HG02943 (cell line): ENCODE measurements at regions not wholly inside any gene's neighbourhood (a gene's known extent, or its start where the extent isn't known, plus 50 kb on each side); places are given as distances from the start of the nearest gene placed in this dataset.
"Not testable (repeated sequence)": the region's sequence is repeated elsewhere in the genome, so short reads cannot be mapped to it uniquely, and the experiment has no call there.

Experiments
- ATAC-seq: cut with Tn5 transposase; IDR thresholded peaks from one replicate; pipeline ENCODE4 v1.9.1; 2021; ENCODE audit warnings: mild to moderate bottlenecking, low read depth, moderate library complexity; ENCODE audit not compliant: unreplicated experiment

DNA sequence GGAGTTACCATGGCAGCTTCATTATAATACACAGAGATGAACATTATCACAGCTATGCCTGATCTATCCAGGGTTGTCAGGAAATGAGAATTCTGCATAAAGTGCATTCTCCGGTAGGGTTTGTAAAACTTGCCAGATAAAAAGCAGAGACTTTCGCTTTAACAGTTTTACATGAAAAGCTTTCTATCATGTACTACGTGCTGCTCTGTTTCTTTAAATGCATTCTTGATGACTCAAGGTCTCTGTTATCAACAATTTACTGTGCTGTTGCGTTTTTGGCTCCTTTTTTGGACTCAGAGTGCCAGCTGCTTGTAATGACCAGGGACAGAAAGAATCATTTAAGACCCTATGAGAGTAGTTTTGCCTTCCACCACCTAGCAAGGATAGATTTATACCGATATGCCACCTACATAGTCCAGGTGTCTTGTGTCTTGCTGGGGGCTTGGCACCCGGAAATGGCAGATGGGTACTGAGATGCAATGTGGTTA lies 371.2 kb downstream of the BTG1 start:
- no peak for ATAC-seq

GRCh38 chr12:91773749-91774429 lies 371.8 kb downstream of the BTG1 start:
- ATAC-seq, result no peak

GRCh38 chr12:91772411-91772810 lies 373.2 kb downstream of the BTG1 start:
- no peak for ATAC-seq

- ATAC-seq, result no peak
Measured at GRCh38 chr12:91769736-91770135, 375.9 kb downstream of the BTG1 start.

DNA sequence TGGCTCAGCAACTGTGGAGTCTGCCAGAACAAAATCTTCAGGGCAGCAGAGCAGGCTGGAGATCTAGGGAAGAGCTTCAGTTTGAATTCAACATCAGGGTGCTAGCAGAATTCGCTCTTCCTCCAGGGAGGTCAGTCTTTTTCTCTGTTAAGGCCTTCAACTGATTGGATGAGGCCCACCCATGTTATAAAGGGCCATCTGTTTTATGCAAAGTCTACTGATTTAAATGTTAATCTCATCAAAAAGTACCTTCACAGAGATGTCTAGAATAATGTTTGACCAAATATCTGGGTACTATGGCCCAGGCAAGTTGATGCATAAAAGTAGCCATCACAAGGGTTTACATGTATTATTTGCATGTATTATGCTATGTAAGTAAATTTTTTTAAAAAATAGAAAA lies 378.4 kb downstream of the BTG1 start:
- no peak for ATAC-seq

- no peak for ATAC-seq
Measured at GRCh38 chr12:91766454-91766853, 379.2 kb downstream of the BTG1 start.

- ATAC-seq, result no peak
Measured at GRCh38 chr12:91763654-91764370, 381.8 kb downstream of the BTG1 start.

DNA sequence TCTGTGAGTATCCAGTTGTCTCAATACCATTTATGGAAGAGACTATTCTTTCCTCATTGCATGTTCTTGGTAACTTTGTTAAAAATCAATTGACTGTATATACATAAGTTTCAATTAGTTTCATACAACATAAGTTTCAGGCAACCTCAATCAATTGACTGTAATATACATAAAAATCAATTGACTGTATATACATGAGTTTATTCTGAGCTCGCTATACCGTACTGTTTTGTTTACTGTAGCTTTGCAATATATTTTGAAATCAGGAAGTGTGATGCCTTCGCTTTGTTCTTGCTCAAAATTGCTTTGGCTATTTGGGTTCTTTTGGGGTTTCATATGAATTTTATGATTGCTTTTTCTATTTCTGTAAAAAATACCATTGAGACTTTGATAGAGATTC lies 392.0 kb downstream of the BTG1 start:
- no peak for ATAC-seq

GRCh38 chr12:91746976-91747375 lies 398.7 kb downstream of the BTG1 start:
- no peak for ATAC-seq

DNA sequence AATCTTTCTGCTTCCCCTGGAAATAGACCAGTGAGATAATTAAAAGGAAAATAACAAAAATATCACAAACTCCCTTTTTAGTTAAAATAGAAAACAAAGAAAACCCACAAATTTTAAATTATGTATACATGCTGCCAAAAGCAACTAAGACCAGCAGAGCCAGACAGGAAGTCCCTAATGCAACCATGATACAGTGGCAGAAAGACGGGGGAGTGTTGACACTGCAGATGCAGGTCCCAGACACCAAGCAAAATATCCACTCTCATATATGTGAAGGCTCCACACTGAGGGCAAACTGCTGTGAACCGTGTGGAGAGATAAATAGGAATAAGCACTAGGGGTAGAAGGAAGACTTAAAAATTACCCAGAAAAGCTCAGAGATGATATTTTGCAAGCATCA lies 401.0 kb downstream of the BTG1 start:
- ATAC-seq, result no peak

- no peak for ATAC-seq
Measured at GRCh38 chr12:91743704-91744321, 401.8 kb downstream of the BTG1 start.

DNA sequence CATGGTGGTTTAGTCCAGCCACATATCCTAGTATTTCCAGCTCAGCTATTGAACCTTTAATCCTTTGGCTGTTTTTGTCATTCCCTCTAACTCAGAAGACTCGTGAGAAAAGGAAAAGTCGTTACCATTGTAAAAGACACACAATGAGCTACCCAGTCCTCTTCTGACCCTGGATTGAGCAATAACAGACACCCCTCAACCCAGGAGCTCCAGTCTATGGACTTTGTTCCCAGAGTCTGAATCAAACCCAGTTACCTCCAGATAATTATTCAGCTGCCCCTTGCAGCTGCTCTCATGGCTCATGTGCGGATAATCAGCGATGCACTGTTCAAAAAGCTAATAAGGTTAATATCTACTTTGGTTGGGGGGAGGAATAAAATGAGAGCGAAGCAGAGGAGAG lies 402.4 kb downstream of the BTG1 start:
- ATAC-seq, result no peak

GRCh38 chr12:91741932-91742331 lies 403.7 kb downstream of the BTG1 start:
- no peak for ATAC-seq

GRCh38 chr12:91733846-91734245 lies 411.8 kb downstream of the BTG1 start:
- not testable (repeated sequence) for ATAC-seq

- ATAC-seq, result no peak
Measured at GRCh38 chr12:91732086-91732485, 413.6 kb downstream of the BTG1 start.

DNA sequence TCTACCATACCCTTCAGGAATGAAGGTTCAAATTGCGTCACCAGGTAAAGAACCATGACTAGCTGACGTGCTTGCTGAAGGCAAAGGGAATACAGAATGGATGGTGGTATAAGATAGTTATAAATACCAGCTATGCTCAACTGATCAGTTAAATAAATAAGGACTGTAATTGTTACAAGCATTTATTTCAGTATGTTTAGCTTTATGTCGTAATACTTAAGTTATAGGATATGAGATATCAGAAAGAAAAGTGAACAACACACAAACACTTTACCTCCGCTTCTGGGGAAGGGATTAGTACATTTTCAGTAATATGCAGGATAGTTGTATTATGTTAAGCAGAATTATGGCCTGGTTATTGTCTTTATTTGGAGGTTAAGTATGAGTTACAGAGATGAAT lies 416.1 kb downstream of the BTG1 start:
- ATAC-seq, result no peak

GRCh38 chr12:91723191-91723590 lies 422.5 kb downstream of the BTG1 start:
- no peak for ATAC-seq

DNA sequence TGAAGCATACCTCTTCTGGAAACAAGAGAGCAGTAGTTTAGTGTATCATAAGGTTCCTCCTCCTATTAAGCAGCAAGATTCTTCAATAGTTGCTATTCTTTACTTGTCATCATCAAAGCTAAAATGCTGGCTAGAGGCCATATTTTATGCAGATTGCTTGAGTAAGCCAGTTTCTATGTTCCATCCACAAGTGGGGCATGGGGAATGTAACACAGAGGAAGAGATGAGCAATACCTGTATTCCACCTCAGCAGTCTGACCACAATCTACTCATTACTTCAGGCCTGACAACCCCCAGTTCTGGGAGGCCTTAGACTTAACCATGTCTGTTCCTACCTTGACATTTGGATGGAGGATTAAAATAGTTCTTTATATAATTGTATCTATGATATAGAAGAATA lies 423.6 kb downstream of the BTG1 start:
- no peak for ATAC-seq

DNA sequence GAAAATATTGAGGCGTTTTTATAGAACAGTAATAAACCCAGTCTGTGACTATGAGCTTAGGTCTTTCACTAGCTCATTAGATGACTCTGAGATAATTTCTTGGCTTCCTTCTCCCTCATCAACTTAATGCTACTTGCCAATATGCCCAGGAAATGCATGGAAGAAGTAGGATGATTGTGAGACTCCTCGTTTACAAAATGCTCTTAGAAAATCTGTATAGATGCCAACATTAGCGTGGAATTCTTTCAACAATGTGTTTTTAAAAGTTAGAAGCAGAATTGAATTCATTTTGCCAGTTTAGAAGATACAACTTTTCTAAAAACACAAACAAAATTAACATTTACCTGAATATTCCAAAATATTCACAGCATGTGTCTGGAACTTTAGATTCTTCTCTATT lies 424.6 kb downstream of the BTG1 start:
- ATAC-seq, result no peak

DNA sequence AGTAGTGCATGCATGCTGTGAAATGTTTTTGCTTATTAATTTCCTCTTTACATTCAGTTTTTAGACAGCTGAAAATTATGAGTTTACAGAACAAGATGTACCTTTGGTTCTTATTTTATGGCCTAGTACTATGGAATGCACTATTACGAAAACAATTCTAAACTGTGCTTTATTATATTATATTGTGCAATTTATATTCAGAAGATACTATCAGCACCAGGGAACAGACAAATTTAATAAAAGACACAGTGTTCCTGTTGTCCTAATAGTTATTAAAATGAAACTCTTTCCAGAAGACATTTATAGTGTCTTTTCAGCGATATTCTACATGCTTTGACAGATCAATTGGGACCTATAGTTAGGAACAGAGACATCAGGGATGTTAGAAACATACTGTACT lies 427.3 kb downstream of the BTG1 start:
- ATAC-seq, result no peak

DNA sequence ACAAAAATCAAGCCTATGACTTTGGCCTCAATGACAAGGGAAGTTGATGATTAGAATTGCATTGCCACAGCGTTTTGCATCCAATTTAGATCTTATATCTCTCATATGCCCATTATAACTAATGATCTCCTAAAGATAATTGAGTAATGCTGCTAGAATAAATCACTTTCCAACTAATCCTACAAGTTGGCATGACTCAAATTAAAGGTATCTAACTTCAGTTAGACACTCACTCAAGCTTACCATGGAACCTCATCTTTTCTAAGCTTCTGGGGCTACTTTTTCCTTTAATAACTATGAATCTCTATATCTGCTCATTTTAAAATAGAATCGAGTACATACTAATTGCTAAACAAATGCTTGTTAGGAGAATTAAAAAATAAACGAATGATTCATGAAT lies 427.8 kb downstream of the BTG1 start:
- no peak for ATAC-seq

- not testable (repeated sequence) for ATAC-seq
Measured at GRCh38 chr12:91711925-91712324, 433.7 kb downstream of the BTG1 start.
